GM23338 (cell line): ENCODE measurements at regions not wholly inside any gene's neighbourhood (a gene's known extent, or its start where the extent isn't known, plus 50 kb on each side); places are given as distances from the start of the nearest gene placed in this dataset.

Experiments
- ATAC-seq: fragments of 200-7000 bp; cut with Tn5 transposase; 3 replicates; pipeline ENCODE4 v1.9.1; 2020
- DNase-seq: peaks from one replicate; pipeline ENCODE4 v3.0.0-alpha.2; 2015; ENCODE audit warnings: low spot score
- H2AFZ ChIP-seq: fragments of 200-600 bp; sonication (generic); 2 replicates; pipeline ENCODE4 v1.8.0; 2016; ENCODE audit warnings: antibody characterized with exemption, mild to moderate bottlenecking, moderate library complexity
- H3F3A ChIP-seq: fragments of 200-600 bp; sonication (generic); replicated peaks from 2 replicates; pipeline ENCODE4 v1.8.0; 2017; ENCODE audit warnings: antibody characterized with exemption, mixed run types, low read depth
- H3K27ac ChIP-seq: fragments of 200-600 bp; sonication (generic); 2 replicates; pipeline ENCODE4 v1.6.1; 2016; ENCODE audit warnings: low read depth
- H3K27me3 ChIP-seq: fragments of 200-600 bp; sonication (generic); 2 replicates; pipeline ENCODE4 v1.8.0; 2016; ENCODE audit warnings: mild to moderate bottlenecking, mixed run types, moderate library complexity; ENCODE audit not compliant: insufficient read depth
- H3K36me3 ChIP-seq: fragments of 200-600 bp; sonication (generic); 2 replicates; pipeline ENCODE4 v1.8.0; 2016; ENCODE audit warnings: mild to moderate bottlenecking; ENCODE audit not compliant: insufficient read depth
- H3K4me1 ChIP-seq: fragments of 200-600 bp; sonication (generic); 2 replicates; pipeline ENCODE4 v1.8.0; 2016; ENCODE audit warnings: mild to moderate bottlenecking, moderate library complexity; ENCODE audit not compliant: insufficient read depth
- H3K4me2 ChIP-seq: fragments of 200-600 bp; sonication (generic); 2 replicates; pipeline ENCODE4 v1.7.1; 2017; ENCODE audit warnings: mixed run types
- H3K4me3 ChIP-seq: fragments of 200-600 bp; sonication (generic); 2 replicates; pipeline ENCODE4 v1.6.1; 2016; ENCODE audit warnings: mixed run types
- H3K79me2 ChIP-seq: fragments of 200-600 bp; sonication (generic); replicated peaks from 2 replicates; pipeline ENCODE4 v1.8.0; 2017; ENCODE audit warnings: mild to moderate bottlenecking; ENCODE audit not compliant: insufficient read depth
- H3K9me2 ChIP-seq: fragments of 200-600 bp; sonication (generic); 2 replicates; pipeline ENCODE4 v1.8.0; 2017; ENCODE audit not compliant: insufficient read depth
- H4K20me1 ChIP-seq: fragments of 200-600 bp; sonication (generic); replicated peaks from 2 replicates; pipeline ENCODE4 v1.8.0; 2017; ENCODE audit warnings: mild to moderate bottlenecking; ENCODE audit not compliant: insufficient read depth
- H3K27ac Mint-ChIP-seq: 2 replicates; pipeline ENCODE4 v1.8.0; 2020; ENCODE audit warnings: inconsistent platforms, mild to moderate bottlenecking, moderate library complexity, mixed read lengths
- H3K27me3 Mint-ChIP-seq: 3 replicates; pipeline ENCODE4 v1.8.0; 2022; ENCODE audit warnings: low read depth, mild to moderate bottlenecking, moderate library complexity, mixed read lengths, inconsistent platforms; ENCODE audit not compliant: insufficient read depth, poor library complexity
- H3K36me3 Mint-ChIP-seq: 3 replicates; pipeline ENCODE4 v1.8.0; 2021; ENCODE audit warnings: low read depth, mild to moderate bottlenecking, inconsistent platforms, moderate library complexity, mixed read lengths
- H3K4me1 Mint-ChIP-seq: 3 replicates; pipeline ENCODE4 v1.8.0; 2020; ENCODE audit warnings: mild to moderate bottlenecking, inconsistent platforms, mixed read lengths
- H3K4me3 Mint-ChIP-seq: 3 replicates; pipeline ENCODE4 v1.8.0; 2021; ENCODE audit warnings: moderate library complexity, mild to moderate bottlenecking, inconsistent platforms, mixed read lengths
- H3K9me3 Mint-ChIP-seq: 3 replicates; pipeline ENCODE4 v1.8.0; 2020; ENCODE audit warnings: moderate library complexity, mild to moderate bottlenecking, inconsistent platforms, mixed read lengths
- CREB1 ChIP-seq: fragments of 250-450 bp; sonication (Bioruptor Pico); IDR thresholded peaks from 2 replicates; pipeline ENCODE4 v1.5.0; 2020; ENCODE audit warnings: low read depth, mild to moderate bottlenecking, moderate library complexity
- EZH2 ChIP-seq: fragments of 200-600 bp; sonication (generic); IDR thresholded peaks from one replicate; pipeline ENCODE4 v1.8.0; 2017; ENCODE audit warnings: antibody characterized with exemption, mild to moderate bottlenecking, low read depth; ENCODE audit not compliant: unreplicated experiment
- EZH2phosphoT487 ChIP-seq: fragments of 200-600 bp; sonication (generic); IDR thresholded peaks from one replicate; pipeline ENCODE4 v1.8.1; 2018; ENCODE audit warnings: antibody characterized with exemption; ENCODE audit not compliant: unreplicated experiment
- JUNB ChIP-seq: IDR thresholded peaks from one replicate; pipeline ENCODE4 v1.6.1; 2016; ENCODE audit warnings: antibody characterized with exemption; ENCODE audit not compliant: unreplicated experiment
- NANOG ChIP-seq: IDR thresholded peaks from 2 replicates; pipeline ENCODE4 v1.6.1; 2016; ENCODE audit warnings: antibody characterized with exemption, borderline replicate concordance
- STAT1 ChIP-seq: IDR thresholded peaks from one replicate; pipeline ENCODE4 v1.6.1; 2016; ENCODE audit warnings: antibody characterized with exemption; ENCODE audit not compliant: unreplicated experiment
- ZNF114 ChIP-seq: fragments of 250-450 bp; sonication (Bioruptor Pico); IDR thresholded peaks from 2 replicates; pipeline ENCODE4 v1.5.0; 2020; ENCODE audit warnings: mild to moderate bottlenecking, moderate library complexity
- ZNF331 ChIP-seq: fragments of 250-450 bp; sonication (Bioruptor Pico); IDR thresholded peaks from 2 replicates; pipeline ENCODE4 v1.5.0; 2020; ENCODE audit warnings: low read depth, mild to moderate bottlenecking, moderate library complexity
- TF ChIP-seq, protein P1 (sequence below): IDR thresholded peaks from one replicate; pipeline ENCODE4 v1.6.1; 2018; ENCODE audit warnings: antibody characterized with exemption; ENCODE audit not compliant: unreplicated experiment
- TF ChIP-seq, protein P2 (sequence below), 2 experiments: fragments of 200-600 bp in 1 of 2; sonication (generic) in 1 of 2; conservative IDR thresholded peaks; 2 replicates each; pipeline versions ENCODE4 v1.5.1 to v1.6.1; 2016 to 2017; ENCODE audit warnings: antibody characterized with exemption in 2 of 2, low read depth in 2 of 2, mild to moderate bottlenecking in 2 of 2, moderate library complexity in 1 of 2
- TF ChIP-seq, protein P3 (sequence below): fragments of 250-450 bp; sonication (Bioruptor Pico); IDR thresholded peaks from 2 replicates; pipeline ENCODE4 v1.5.0; 2020; ENCODE audit warnings: mild to moderate bottlenecking, moderate library complexity
- TF ChIP-seq, protein P4 (sequence below): IDR thresholded peaks from 2 replicates; pipeline ENCODE4 v1.6.1; 2016; ENCODE audit warnings: antibody characterized with exemption

DNA sequence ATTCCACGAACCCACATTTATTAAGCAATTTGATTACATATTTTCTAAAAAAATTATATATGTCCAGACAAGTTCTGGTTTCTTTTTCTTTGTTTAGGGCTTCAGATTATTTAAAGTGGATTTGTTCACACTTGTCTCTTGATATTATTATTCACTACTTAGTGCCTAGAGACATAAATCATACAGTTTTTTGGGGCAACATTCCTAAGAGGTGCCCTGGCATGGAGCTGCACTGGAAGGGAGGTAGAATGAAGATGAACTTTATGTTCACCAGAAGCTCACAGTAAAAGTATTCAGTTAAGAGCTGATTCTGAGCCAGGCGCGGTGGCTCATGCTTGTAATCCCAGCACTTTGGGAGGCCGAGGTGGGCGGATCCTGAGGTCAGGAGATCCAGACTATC is 762.7 kb upstream of the TMEFF2 start:
- TF ChIP-seq, protein P1, sequence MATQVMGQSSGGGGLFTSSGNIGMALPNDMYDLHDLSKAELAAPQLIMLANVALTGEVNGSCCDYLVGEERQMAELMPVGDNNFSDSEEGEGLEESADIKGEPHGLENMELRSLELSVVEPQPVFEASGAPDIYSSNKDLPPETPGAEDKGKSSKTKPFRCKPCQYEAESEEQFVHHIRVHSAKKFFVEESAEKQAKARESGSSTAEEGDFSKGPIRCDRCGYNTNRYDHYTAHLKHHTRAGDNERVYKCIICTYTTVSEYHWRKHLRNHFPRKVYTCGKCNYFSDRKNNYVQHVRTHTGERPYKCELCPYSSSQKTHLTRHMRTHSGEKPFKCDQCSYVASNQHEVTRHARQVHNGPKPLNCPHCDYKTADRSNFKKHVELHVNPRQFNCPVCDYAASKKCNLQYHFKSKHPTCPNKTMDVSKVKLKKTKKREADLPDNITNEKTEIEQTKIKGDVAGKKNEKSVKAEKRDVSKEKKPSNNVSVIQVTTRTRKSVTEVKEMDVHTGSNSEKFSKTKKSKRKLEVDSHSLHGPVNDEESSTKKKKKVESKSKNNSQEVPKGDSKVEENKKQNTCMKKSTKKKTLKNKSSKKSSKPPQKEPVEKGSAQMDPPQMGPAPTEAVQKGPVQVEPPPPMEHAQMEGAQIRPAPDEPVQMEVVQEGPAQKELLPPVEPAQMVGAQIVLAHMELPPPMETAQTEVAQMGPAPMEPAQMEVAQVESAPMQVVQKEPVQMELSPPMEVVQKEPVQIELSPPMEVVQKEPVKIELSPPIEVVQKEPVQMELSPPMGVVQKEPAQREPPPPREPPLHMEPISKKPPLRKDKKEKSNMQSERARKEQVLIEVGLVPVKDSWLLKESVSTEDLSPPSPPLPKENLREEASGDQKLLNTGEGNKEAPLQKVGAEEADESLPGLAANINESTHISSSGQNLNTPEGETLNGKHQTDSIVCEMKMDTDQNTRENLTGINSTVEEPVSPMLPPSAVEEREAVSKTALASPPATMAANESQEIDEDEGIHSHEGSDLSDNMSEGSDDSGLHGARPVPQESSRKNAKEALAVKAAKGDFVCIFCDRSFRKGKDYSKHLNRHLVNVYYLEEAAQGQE = no peak
- no peak for TF ChIP-seq ZNF331
- no peak for TF ChIP-seq NANOG
- no peak for TF ChIP-seq EZH2phosphoT487
- no peak for TF ChIP-seq JUNB
- no peak for TF ChIP-seq STAT1
- TF ChIP-seq ZNF114 = no peak
- TF ChIP-seq EZH2 = no peak
- no peak for TF ChIP-seq CREB1
- TF ChIP-seq, protein P2, sequence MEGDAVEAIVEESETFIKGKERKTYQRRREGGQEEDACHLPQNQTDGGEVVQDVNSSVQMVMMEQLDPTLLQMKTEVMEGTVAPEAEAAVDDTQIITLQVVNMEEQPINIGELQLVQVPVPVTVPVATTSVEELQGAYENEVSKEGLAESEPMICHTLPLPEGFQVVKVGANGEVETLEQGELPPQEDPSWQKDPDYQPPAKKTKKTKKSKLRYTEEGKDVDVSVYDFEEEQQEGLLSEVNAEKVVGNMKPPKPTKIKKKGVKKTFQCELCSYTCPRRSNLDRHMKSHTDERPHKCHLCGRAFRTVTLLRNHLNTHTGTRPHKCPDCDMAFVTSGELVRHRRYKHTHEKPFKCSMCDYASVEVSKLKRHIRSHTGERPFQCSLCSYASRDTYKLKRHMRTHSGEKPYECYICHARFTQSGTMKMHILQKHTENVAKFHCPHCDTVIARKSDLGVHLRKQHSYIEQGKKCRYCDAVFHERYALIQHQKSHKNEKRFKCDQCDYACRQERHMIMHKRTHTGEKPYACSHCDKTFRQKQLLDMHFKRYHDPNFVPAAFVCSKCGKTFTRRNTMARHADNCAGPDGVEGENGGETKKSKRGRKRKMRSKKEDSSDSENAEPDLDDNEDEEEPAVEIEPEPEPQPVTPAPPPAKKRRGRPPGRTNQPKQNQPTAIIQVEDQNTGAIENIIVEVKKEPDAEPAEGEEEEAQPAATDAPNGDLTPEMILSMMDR (conservative IDR thresholded peaks at IDR 0.05; ENCODE audit: low read depth in 2 of 2) = no peak
- TF ChIP-seq, protein P3, sequence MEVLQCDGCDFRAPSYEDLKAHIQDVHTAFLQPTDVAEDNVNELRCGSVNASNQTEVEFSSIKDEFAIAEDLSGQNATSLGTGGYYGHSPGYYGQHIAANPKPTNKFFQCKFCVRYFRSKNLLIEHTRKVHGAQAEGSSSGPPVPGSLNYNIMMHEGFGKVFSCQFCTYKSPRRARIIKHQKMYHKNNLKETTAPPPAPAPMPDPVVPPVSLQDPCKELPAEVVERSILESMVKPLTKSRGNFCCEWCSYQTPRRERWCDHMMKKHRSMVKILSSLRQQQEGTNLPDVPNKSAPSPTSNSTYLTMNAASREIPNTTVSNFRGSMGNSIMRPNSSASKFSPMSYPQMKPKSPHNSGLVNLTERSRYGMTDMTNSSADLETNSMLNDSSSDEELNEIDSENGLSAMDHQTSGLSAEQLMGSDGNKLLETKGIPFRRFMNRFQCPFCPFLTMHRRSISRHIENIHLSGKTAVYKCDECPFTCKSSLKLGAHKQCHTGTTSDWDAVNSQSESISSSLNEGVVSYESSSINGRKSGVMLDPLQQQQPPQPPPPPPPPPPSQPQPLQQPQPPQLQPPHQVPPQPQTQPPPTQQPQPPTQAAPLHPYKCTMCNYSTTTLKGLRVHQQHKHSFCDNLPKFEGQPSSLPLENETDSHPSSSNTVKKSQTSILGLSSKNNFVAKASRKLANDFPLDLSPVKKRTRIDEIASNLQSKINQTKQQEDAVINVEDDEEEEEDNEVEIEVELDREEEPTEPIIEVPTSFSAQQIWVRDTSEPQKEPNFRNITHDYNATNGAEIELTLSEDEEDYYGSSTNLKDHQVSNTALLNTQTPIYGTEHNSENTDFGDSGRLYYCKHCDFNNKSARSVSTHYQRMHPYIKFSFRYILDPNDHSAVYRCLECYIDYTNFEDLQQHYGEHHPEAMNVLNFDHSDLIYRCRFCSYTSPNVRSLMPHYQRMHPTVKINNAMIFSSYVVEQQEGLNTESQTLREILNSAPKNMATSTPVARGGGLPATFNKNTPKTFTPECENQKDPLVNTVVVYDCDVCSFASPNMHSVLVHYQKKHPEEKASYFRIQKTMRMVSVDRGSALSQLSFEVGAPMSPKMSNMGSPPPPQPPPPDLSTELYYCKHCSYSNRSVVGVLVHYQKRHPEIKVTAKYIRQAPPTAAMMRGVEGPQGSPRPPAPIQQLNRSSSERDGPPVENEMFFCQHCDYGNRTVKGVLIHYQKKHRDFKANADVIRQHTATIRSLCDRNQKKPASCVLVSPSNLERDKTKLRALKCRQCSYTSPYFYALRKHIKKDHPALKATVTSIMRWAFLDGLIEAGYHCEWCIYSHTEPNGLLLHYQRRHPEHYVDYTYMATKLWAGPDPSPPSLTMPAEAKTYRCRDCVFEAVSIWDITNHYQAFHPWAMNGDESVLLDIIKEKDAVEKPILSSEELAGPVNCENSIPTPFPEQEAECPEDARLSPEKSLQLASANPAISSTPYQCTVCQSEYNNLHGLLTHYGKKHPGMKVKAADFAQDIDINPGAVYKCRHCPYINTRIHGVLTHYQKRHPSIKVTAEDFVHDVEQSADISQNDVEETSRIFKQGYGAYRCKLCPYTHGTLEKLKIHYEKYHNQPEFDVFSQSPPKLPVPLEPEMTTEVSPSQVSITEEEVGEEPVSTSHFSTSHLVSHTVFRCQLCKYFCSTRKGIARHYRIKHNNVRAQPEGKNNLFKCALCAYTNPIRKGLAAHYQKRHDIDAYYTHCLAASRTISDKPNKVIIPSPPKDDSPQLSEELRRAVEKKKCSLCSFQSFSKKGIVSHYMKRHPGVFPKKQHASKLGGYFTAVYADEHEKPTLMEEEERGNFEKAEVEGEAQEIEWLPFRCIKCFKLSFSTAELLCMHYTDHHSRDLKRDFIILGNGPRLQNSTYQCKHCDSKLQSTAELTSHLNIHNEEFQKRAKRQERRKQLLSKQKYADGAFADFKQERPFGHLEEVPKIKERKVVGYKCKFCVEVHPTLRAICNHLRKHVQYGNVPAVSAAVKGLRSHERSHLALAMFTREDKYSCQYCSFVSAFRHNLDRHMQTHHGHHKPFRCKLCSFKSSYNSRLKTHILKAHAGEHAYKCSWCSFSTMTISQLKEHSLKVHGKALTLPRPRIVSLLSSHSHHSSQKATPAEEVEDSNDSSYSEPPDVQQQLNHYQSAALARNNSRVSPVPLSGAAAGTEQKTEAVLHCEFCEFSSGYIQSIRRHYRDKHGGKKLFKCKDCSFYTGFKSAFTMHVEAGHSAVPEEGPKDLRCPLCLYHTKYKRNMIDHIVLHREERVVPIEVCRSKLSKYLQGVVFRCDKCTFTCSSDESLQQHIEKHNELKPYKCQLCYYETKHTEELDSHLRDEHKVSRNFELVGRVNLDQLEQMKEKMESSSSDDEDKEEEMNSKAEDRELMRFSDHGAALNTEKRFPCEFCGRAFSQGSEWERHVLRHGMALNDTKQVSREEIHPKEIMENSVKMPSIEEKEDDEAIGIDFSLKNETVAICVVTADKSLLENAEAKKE (CRISPR knock-in tag) = no peak
- TF ChIP-seq, protein P4, sequence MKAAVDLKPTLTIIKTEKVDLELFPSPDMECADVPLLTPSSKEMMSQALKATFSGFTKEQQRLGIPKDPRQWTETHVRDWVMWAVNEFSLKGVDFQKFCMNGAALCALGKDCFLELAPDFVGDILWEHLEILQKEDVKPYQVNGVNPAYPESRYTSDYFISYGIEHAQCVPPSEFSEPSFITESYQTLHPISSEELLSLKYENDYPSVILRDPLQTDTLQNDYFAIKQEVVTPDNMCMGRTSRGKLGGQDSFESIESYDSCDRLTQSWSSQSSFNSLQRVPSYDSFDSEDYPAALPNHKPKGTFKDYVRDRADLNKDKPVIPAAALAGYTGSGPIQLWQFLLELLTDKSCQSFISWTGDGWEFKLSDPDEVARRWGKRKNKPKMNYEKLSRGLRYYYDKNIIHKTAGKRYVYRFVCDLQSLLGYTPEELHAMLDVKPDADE = no peak
- Mint-ChIP-seq H3K9me3 (no peaks in the 10 kb centered on the region), H3K4me3 (no peak overlapping the region), H3K27me3 (no peaks in the 10 kb centered on the region), H3K36me3 (no peaks in the 10 kb centered on the region), H3K4me1 (no peaks in the 10 kb centered on the region), H3K27ac (no peak overlapping the region)
- H3K79me2 ChIP-seq = no peaks in the 10 kb centered on the region
- H3K4me2 ChIP-seq = no peak overlapping the region
- H4K20me1 ChIP-seq = no peaks in the 10 kb centered on the region
- H3K4me3 ChIP-seq = no peak overlapping the region
- no peaks in the 10 kb centered on the region for H3K27me3 ChIP-seq
- no peaks in the 10 kb centered on the region for H3K36me3 ChIP-seq
- H3K27ac ChIP-seq = no peak overlapping the region
- ATAC-seq = no peak
- H2AFZ ChIP-seq = no peak overlapping the region
- no peaks in the 10 kb centered on the region for H3F3A ChIP-seq
- no peaks in the 10 kb centered on the region; the same call in 1 of the 2 replicates for H3K9me2 ChIP-seq
- DNase-seq = no peak
- H3K4me1 ChIP-seq = no peaks in the 10 kb centered on the region
